GM13976 (cell line): ENCODE measurements at regions not wholly inside any gene's neighbourhood (a gene's known extent, or its start where the extent isn't known, plus 50 kb on each side); places are given as distances from the start of the nearest gene placed in this dataset.

Source experiments
- DNase-seq: peaks from one replicate; pipeline ENCODE4 v3.0.0; 2012; ENCODE audit warnings: low spot score
- CTCF ChIP-seq: IDR thresholded peaks from 2 replicates; pipeline ENCODE4 v1.5.1; 2012; ENCODE audit warnings: borderline replicate concordance, mild to moderate bottlenecking; ENCODE audit not compliant: insufficient read depth; ENCODE audit errors: extremely low read depth, missing control alignments, control extremely low read depth
- in situ Hi-C: fragments of 300-500 bp; cut with MboI; formaldehyde crosslinking; loops from one replicate; pipeline ENCODE4 v1.12.0; 2022; ENCODE audit warnings: low sequenced_read_pairs, mixed read lengths, inconsistent platforms; ENCODE audit not compliant: unreplicated experiment

- no peak for TF ChIP-seq CTCF
- in situ Hi-C loops, result no loop called here
- DNase-seq, result no peak
Measured at GRCh38 chr14:87017335-87017734, 975.6 kb downstream of the GALC start.

GRCh38 chr14:87014856-87015255 lies 978.1 kb downstream of the GALC start:
- TF ChIP-seq CTCF, result no peak
- DNase-seq, result no peak
- in situ Hi-C loops, result no loop called here

DNA sequence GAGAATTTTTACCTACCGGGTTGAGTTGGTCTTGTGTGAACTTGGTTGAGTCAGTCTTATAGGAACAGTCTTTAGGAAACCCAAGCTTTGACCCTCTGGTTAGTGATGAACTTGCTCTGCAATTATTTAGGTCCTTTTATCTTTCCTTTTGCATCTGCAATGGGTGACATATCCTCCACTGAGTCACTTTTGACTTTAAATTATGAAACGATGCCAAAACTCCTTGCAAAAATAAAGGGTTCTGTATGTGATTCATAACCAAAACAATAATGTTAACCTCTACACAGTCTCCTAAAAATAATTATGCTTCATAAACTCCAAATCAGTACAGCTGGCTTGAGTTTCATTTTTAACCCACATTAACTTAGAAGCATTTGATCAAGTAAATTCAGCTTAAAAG lies 979.4 kb downstream of the GALC start:
- no peak for TF ChIP-seq CTCF
- DNase-seq, result no peak
- in situ Hi-C loops, result no loop called here

DNA sequence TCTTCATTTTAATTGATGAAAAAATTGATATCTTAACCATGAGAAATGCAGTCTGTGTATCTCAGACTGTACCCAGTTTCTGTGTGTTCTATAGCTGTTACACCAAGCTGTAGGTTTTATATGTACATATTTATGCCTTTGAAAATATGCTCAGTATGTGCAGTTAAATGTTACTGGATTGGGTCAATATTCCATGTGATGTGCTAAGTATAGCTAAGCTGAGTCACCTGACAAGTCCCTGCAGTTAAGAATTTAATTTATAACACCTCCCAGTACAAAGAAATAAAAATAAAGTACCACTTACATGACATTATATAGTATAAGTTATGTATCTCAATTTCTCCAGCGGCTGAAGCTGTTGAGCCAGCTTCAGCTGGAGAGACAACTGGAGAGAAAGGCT lies 984.0 kb downstream of the GALC start:
- in situ Hi-C loops, result no loop called here
- TF ChIP-seq CTCF, result no peak
- DNase-seq, result no peak

DNA sequence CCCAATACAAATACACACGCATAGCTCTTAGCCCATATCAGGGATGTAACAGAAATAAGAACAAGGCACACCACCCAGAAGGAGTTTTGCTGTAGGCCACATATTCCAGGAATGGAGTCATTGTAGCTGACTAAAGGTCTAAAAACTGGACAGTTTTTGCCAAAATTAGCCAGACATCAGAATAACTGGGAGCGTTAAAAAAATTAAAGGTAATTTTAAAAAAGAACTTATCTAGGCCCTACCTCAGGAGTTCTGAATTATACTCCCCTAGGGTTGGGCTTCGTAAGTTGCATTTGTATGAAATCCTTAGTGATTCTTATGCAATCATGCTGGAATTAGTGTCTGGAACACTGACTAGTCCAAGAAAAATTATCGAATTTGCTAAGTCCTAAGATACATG lies 987.7 kb downstream of the GALC start:
- in situ Hi-C loops, result no loop called here
- no peak for TF ChIP-seq CTCF
- DNase-seq, result no peak

GRCh38 chr14:87002776-87003175 lies 990.2 kb downstream of the GALC start:
- TF ChIP-seq CTCF, result no peak
- no peak for DNase-seq
- in situ Hi-C loops, result no loop called here

GRCh38 chr14:87001333-87001732 lies 991.6 kb downstream of the GALC start:
- TF ChIP-seq CTCF, result no peak
- in situ Hi-C loops, result no loop called here
- DNase-seq, result no peak
